ENCODE measurements at regions not wholly inside any gene's neighbourhood (a gene's known extent, or its start where the extent isn't known, plus 50 kb on each side); places are given as distances from the start of the nearest gene placed in this dataset.

DNA sequence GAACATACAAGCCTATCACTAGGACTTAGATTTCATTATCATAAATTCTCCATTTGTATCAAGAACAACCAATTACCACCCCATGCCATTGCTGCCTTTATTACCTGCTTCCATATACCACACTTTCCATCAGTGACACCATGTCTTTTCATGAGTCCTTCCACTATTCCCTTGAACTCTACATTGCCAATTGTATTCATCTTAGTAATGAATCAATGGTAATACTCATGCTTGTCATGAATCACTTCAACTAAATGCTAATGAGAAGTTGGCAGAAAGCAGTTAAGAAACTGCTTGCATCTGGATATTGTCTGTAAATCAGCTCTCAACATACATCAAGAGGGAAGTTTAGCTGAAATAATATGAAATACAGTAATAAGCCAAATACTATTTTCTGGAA lies 61.2 kb upstream of the RNF217 start:
- H3K27ac Mint-ChIP-seq (ENCODE audit: unreplicated experiment): no peak overlapping the region
- no peaks in the 10 kb centered on the region for H3K9me3 Mint-ChIP-seq (ENCODE audit: unreplicated experiment)
- TF ChIP-seq CTCF (IDR thresholded peaks at IDR 0.05; ENCODE audit: partially characterized antibody, unreplicated experiment): no peak
- no peak overlapping the region for H3K4me3 Mint-ChIP-seq (ENCODE audit: unreplicated experiment)
- no peaks in the 10 kb centered on the region for H3K27me3 Mint-ChIP-seq (ENCODE audit: unreplicated experiment)
- no peaks in the 10 kb centered on the region for H3K36me3 Mint-ChIP-seq (ENCODE audit: unreplicated experiment)
- no peak for DNase-seq
- no peaks in the 10 kb centered on the region for H3K4me1 Mint-ChIP-seq (ENCODE audit: low read depth, unreplicated experiment)

DNA sequence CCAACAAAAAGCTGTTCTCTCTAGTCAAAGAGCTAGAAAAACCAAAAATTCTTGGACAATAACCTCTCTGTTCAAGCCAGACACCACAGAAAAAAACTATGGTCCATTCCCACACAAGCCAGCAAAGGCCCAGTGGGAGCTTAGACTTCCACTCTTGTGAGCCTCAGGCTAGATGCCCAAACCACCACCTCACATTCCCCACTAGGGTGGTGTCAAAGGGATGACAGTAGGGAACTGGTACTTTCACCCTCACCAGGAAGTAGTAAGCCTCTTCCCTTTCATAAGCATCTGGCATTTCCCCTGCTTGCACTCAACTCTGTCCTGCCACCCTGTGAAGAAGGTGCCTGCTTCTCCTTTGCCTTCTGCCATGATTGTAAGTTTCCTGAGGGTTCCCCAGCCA lies 58.4 kb upstream of the RNF217 start:
- Mint-ChIP-seq H3K36me3 (ENCODE audit: unreplicated experiment) (no peaks in the 10 kb centered on the region), H3K27ac (ENCODE audit: unreplicated experiment) (no peak overlapping the region)

DNA sequence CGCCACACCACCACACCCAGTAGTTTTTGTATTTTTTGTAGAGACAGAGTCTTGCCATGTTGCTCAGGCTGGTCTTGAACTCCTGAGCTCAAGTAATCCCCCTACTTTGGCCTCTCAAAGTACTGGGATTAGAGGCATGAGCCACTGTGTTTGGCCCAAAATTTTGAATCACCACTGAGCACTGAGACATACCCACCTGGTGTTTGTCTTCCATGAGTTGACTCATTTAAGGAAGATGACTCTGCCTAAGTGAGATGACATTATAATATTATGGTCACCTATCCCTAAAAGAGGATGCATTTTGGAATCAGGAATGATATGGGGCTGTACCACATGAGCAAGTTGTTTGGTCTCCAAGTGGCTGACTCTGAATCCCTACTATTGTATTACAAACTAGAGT lies 54.6 kb upstream of the RNF217 start:
- H3K9me3 Mint-ChIP-seq (ENCODE audit: unreplicated experiment): no peaks in the 10 kb centered on the region
- DNase-seq: no peak
- H3K27ac Mint-ChIP-seq (ENCODE audit: unreplicated experiment): no peak overlapping the region
- H3K36me3 Mint-ChIP-seq (ENCODE audit: unreplicated experiment): no peaks in the 10 kb centered on the region
- no peak for TF ChIP-seq CTCF (IDR thresholded peaks at IDR 0.05; ENCODE audit: partially characterized antibody, unreplicated experiment)
- no peaks in the 10 kb centered on the region for H3K4me1 Mint-ChIP-seq (ENCODE audit: low read depth, unreplicated experiment)
- no peaks in the 10 kb centered on the region for H3K27me3 Mint-ChIP-seq (ENCODE audit: unreplicated experiment)
- H3K4me3 Mint-ChIP-seq (ENCODE audit: unreplicated experiment): no peak overlapping the region

More for the DNA sequence above, 58.4 kb upstream of the RNF217 start:
- H3K4me3 Mint-ChIP-seq (ENCODE audit: unreplicated experiment): no peak overlapping the region
- no peaks in the 10 kb centered on the region for H3K4me1 Mint-ChIP-seq (ENCODE audit: low read depth, unreplicated experiment)
- no peak for DNase-seq
- no peaks in the 10 kb centered on the region for H3K9me3 Mint-ChIP-seq (ENCODE audit: unreplicated experiment)
- TF ChIP-seq CTCF (IDR thresholded peaks at IDR 0.05; ENCODE audit: partially characterized antibody, unreplicated experiment): no peak
- H3K27me3 Mint-ChIP-seq (ENCODE audit: unreplicated experiment): no peaks in the 10 kb centered on the region

All from glutamatergic neuron (in vitro differentiated cells).